ENCODE measurements at regions not wholly inside any gene's neighbourhood (a gene's known extent, or its start where the extent isn't known, plus 50 kb on each side); places are given as distances from the start of the nearest gene placed in this dataset.

- Histone ChIP-seq H3K36me3 (ENCODE audit: insufficient read depth, low read length) (no peaks in the 10 kb centered on the region), H3K9me3 (ENCODE audit: control insufficient read depth in 1 of 2, insufficient read depth in 1 of 2, low read length in 2 of 2) (peaks cover 0 to 10% of the 10 kb centered on the region in 2 experiments), H3K4me3 (ENCODE audit: low read length) (no peak overlapping the region), H3K27me3 (ENCODE audit: control insufficient read depth in 1 of 2, insufficient read depth in 2 of 2, low read length in 2 of 2) (no peaks in the 10 kb centered on the region), H3K27ac (ENCODE audit: low read depth in 1 of 2, low read length in 2 of 2) (no peak overlapping the region), H3K4me1 (ENCODE audit: insufficient read depth, low read length) (no peaks in the 10 kb centered on the region)
- no peak for ATAC-seq (ENCODE audit: poor library complexity)
- H3K36me3 Mint-ChIP-seq (ENCODE audit: low read depth): no peaks in the 10 kb centered on the region
- H3K27me3 Mint-ChIP-seq: peaks cover 5% of the 10 kb centered on the region
- no peaks in the 10 kb centered on the region for H3K4me1 Mint-ChIP-seq (ENCODE audit: low read depth)
- H3K27ac Mint-ChIP-seq: no peak overlapping the region
- POLR2A ChIA-PET: no interaction called here
- H3K4me3 Mint-ChIP-seq: no peak overlapping the region
- CTCF ChIA-PET: no interaction called here
- TF ChIP-seq CTCF (IDR thresholded peaks at IDR 0.05): no peak
- no peak for DNase-seq
- intact Hi-C loops (cut with DNase I, micrococcal nuclease): no loop called here
- no peaks in the 10 kb centered on the region for H3K9me3 Mint-ChIP-seq
Observed at GRCh38 chr20:10793766-10794165, 120.0 kb upstream of the JAG1 start.

- ChIA-PET POLR2A (no interaction called here), CTCF (no interaction called here)
- Mint-ChIP-seq H3K4me3 (no peak overlapping the region), H3K27ac (no peak overlapping the region), H3K4me1 (ENCODE audit: low read depth) (no peaks in the 10 kb centered on the region), H3K9me3 (no peaks in the 10 kb centered on the region), H3K27me3 (peaks cover 5% of the 10 kb centered on the region), H3K36me3 (ENCODE audit: low read depth) (no peaks in the 10 kb centered on the region)
- intact Hi-C loops (cut with DNase I, micrococcal nuclease): no loop called here
- Histone ChIP-seq H3K4me1 (ENCODE audit: insufficient read depth, low read length) (no peaks in the 10 kb centered on the region), H3K9me3 (ENCODE audit: control insufficient read depth in 1 of 2, insufficient read depth in 1 of 2, low read length in 2 of 2) (peaks cover 0 to 10% of the 10 kb centered on the region in 2 experiments), H3K4me3 (ENCODE audit: low read length) (no peak overlapping the region), H3K27ac (ENCODE audit: low read depth in 1 of 2, low read length in 2 of 2) (no peak overlapping the region), H3K36me3 (ENCODE audit: insufficient read depth, low read length) (no peaks in the 10 kb centered on the region), H3K27me3 (ENCODE audit: control insufficient read depth in 1 of 2, insufficient read depth in 2 of 2, low read length in 2 of 2) (no peaks in the 10 kb centered on the region)
- no peak for ATAC-seq (ENCODE audit: poor library complexity)
- TF ChIP-seq CTCF (IDR thresholded peaks at IDR 0.05): no peak
- no peak for DNase-seq
Observed at GRCh38 chr20:10794765-10795164, 121.0 kb upstream of the JAG1 start.

- no peak overlapping the region for H3K4me3 Mint-ChIP-seq
- H3K4me3 ChIP-seq (ENCODE audit: low read length): no peak overlapping the region
- H3K36me3 ChIP-seq (ENCODE audit: insufficient read depth, low read length): no peaks in the 10 kb centered on the region
- H3K27ac Mint-ChIP-seq: no peak overlapping the region
- DNase-seq: no peak
- peaks cover 5% of the 10 kb centered on the region for H3K27me3 Mint-ChIP-seq
- H3K27ac ChIP-seq (ENCODE audit: low read depth in 1 of 2, low read length in 2 of 2): no peak overlapping the region
- CTCF ChIA-PET: no interaction called here
- TF ChIP-seq CTCF (IDR thresholded peaks at IDR 0.05): no peak
- no peaks in the 10 kb centered on the region for H3K4me1 Mint-ChIP-seq (ENCODE audit: low read depth)
- POLR2A ChIA-PET: no interaction called here
- intact Hi-C loops (cut with DNase I, micrococcal nuclease): no loop called here
- peaks cover 0 to 10% of the 10 kb centered on the region in 2 experiments for H3K9me3 ChIP-seq (ENCODE audit: control insufficient read depth in 1 of 2, insufficient read depth in 1 of 2, low read length in 2 of 2)
- no peaks in the 10 kb centered on the region for H3K9me3 Mint-ChIP-seq
- H3K36me3 Mint-ChIP-seq (ENCODE audit: low read depth): no peaks in the 10 kb centered on the region
- ATAC-seq (ENCODE audit: poor library complexity): no peak
- no peaks in the 10 kb centered on the region for H3K4me1 ChIP-seq (ENCODE audit: insufficient read depth, low read length)
- H3K27me3 ChIP-seq (ENCODE audit: control insufficient read depth in 1 of 2, insufficient read depth in 2 of 2, low read length in 2 of 2): no peaks in the 10 kb centered on the region
Observed at GRCh38 chr20:10795286-10796026, 121.7 kb upstream of the JAG1 start.

All from CD4-positive, alpha-beta T cell (primary cell).